HEK293 (cell line): ENCODE measurements at regions not wholly inside any gene's neighbourhood (a gene's known extent, or its start where the extent isn't known, plus 50 kb on each side); places are given as distances from the start of the nearest gene placed in this dataset.

ENCODE experiments used
- CTCF ChIA-PET: fragments of 350-600 bp; formaldehyde crosslinking; extraction: SDS; loops from one replicate; lab custom pipeline; 2021; ENCODE audit warnings: antibody characterized with exemption; lab: Yijun Ruan, JAX
- POLR2A ChIA-PET: fragments of 300-600 bp; formaldehyde crosslinking; extraction: SDS; loops from one replicate; lab custom pipeline; 2020; ENCODE audit warnings: antibody characterized with exemption, inconsistent platforms; lab: Yijun Ruan, JAX
- H3K27ac ChIP-seq: fragments of 200-500 bp; sonication (Bioruptor generic); 2 replicates; pipeline ENCODE4 v1.5.1; 2014; ENCODE audit warnings: low read depth, low read length, control low read depth, inconsistent platforms; ENCODE audit errors: extremely low read depth
- H3K36me3 ChIP-seq, 2 experiments: fragments of 200-500 bp in 1 of 2; sonication (Bioruptor generic) in 1 of 2; 1 replicate in 1 of 2; 2 replicates in 1 of 2; pipeline ENCODE4 v1.5.1; 2014 to 2017; ENCODE audit warnings: inconsistent platforms in 2 of 2, low read length in 2 of 2; ENCODE audit not compliant: control insufficient read depth in 2 of 2, insufficient read depth in 1 of 2
- H3K4me1 ChIP-seq: fragments of 200-500 bp; sonication (Bioruptor generic); 2 replicates; pipeline ENCODE4 v1.5.1; 2014; ENCODE audit warnings: mild to moderate bottlenecking, low read length, inconsistent platforms; ENCODE audit not compliant: control insufficient read depth, insufficient read depth
- H3K4me3 ChIP-seq: 2 replicates; pipeline ENCODE4 v1.5.1; 2011; ENCODE audit warnings: low read depth, mild to moderate bottlenecking, control low read depth, low read length, moderate library complexity
- H3K9me3 ChIP-seq: fragments of 200-500 bp; sonication (Bioruptor generic); 2 replicates; pipeline ENCODE4 v1.5.1; 2014; ENCODE audit warnings: low read depth, low read length, inconsistent platforms; ENCODE audit not compliant: control insufficient read depth, insufficient read depth
- HOXC10 ChIP-seq: sonication (generic); formaldehyde crosslinking; IDR thresholded peaks from 2 replicates; pipeline ENCODE4 v1.8.1; 2023; ENCODE audit warnings: mild to moderate bottlenecking, missing genetic modification reagents
- KLF1 ChIP-seq: fragments of 450-650 bp; formaldehyde crosslinking; IDR thresholded peaks from 2 replicates; pipeline ENCODE4 v1.5.1; 2016; ENCODE audit warnings: missing biosample characterization, missing genetic modification characterization
- PRDM2 ChIP-seq: fragments of 450-650 bp; formaldehyde crosslinking; IDR thresholded peaks from 2 replicates; pipeline ENCODE4 v1.5.1; 2016; ENCODE audit warnings: missing biosample characterization, missing genetic modification characterization, borderline replicate concordance
- REST ChIP-seq: fragments of 450-650 bp; formaldehyde crosslinking; IDR thresholded peaks from 2 replicates; pipeline ENCODE4 v1.5.1; 2016; ENCODE audit warnings: missing biosample characterization, missing genetic modification characterization
- SP2 ChIP-seq: fragments of 450-650 bp; formaldehyde crosslinking; IDR thresholded peaks from 2 replicates; pipeline ENCODE4 v1.5.1; 2016; ENCODE audit warnings: missing biosample characterization, missing genetic modification characterization
- YY2 ChIP-seq: fragments of 450-650 bp; formaldehyde crosslinking; IDR thresholded peaks from 2 replicates; pipeline ENCODE4 v1.5.1; 2016; ENCODE audit warnings: missing biosample characterization, missing genetic modification characterization
- ZNF112 ChIP-seq: fragments of 450-650 bp; formaldehyde crosslinking; IDR thresholded peaks from 2 replicates; pipeline ENCODE4 v1.5.0; 2017; ENCODE audit warnings: missing biosample characterization, missing genetic modification characterization
- ZNF121 ChIP-seq: fragments of 450-650 bp; formaldehyde crosslinking; IDR thresholded peaks from 2 replicates; pipeline ENCODE4 v1.5.1; 2016; ENCODE audit warnings: missing biosample characterization, missing genetic modification characterization
- ZNF146 ChIP-seq: fragments of 450-650 bp; formaldehyde crosslinking; IDR thresholded peaks from 2 replicates; pipeline ENCODE4 v1.5.1; 2016; ENCODE audit warnings: missing biosample characterization, missing genetic modification characterization
- ZNF174 ChIP-seq: fragments of 450-650 bp; formaldehyde crosslinking; IDR thresholded peaks from 2 replicates; pipeline ENCODE4 v1.5.0; 2017; ENCODE audit warnings: missing biosample characterization, mild to moderate bottlenecking, missing genetic modification characterization
- ZNF354C ChIP-seq: fragments of 450-650 bp; formaldehyde crosslinking; IDR thresholded peaks from 2 replicates; pipeline ENCODE4 v1.5.1; 2016; ENCODE audit warnings: missing biosample characterization, missing genetic modification characterization, low read depth, borderline replicate concordance
- ZNF488 ChIP-seq: fragments of 450-650 bp; formaldehyde crosslinking; IDR thresholded peaks from 2 replicates; pipeline ENCODE4 v1.5.1; 2016; ENCODE audit warnings: missing biosample characterization, missing genetic modification characterization
- ZNF549 ChIP-seq: fragments of 450-650 bp; IDR thresholded peaks from 2 replicates; pipeline ENCODE4 v1.5.1; 2018; ENCODE audit warnings: missing biosample characterization, missing genetic modification characterization, mild to moderate bottlenecking, inconsistent platforms, moderate library complexity
- ZNF600 ChIP-seq: fragments of 450-650 bp; formaldehyde crosslinking; IDR thresholded peaks from 2 replicates; pipeline ENCODE4 v1.5.1; 2016; ENCODE audit warnings: missing biosample characterization, missing genetic modification characterization
- ZNF621 ChIP-seq: fragments of 450-650 bp; formaldehyde crosslinking; IDR thresholded peaks from 2 replicates; pipeline ENCODE4 v1.5.1; 2017; ENCODE audit warnings: missing biosample characterization, missing genetic modification characterization
- ZNF692 ChIP-seq: fragments of 450-650 bp; formaldehyde crosslinking; IDR thresholded peaks from 2 replicates; pipeline ENCODE4 v1.5.1; 2016; ENCODE audit warnings: missing biosample characterization, missing genetic modification characterization
- ZNF768 ChIP-seq: fragments of 450-650 bp; formaldehyde crosslinking; IDR thresholded peaks from 2 replicates; pipeline ENCODE4 v1.5.1; 2018; ENCODE audit warnings: missing biosample characterization, mild to moderate bottlenecking, missing genetic modification characterization
- ZNF791 ChIP-seq: fragments of 450-650 bp; formaldehyde crosslinking; IDR thresholded peaks from 2 replicates; pipeline ENCODE4 v1.5.1; 2016; ENCODE audit warnings: missing biosample characterization, missing genetic modification characterization
- ZNF837 ChIP-seq: fragments of 450-650 bp; formaldehyde crosslinking; IDR thresholded peaks from 2 replicates; pipeline ENCODE4 v1.5.1; 2016; ENCODE audit warnings: missing biosample characterization, missing genetic modification characterization
- ZSCAN16 ChIP-seq: fragments of 450-650 bp; formaldehyde crosslinking; IDR thresholded peaks from 2 replicates; pipeline ENCODE4 v1.5.1; 2016; ENCODE audit warnings: missing biosample characterization, missing genetic modification characterization

- ChIA-PET CTCF (interaction anchor here (0.9 kb wide), 1 partner anchor 102 kb away, joined by 3 read pairs; no protein-coding TSS in a partner anchor), POLR2A (interaction anchor here (0.6 kb wide), 1 partner anchor 80 kb away, joined by 5 read pairs; no protein-coding TSS in a partner anchor)
Observed at GRCh38 chr6:90368601-90369000, 72.0 kb upstream of the BACH2 start.

GRCh38 chr6:90368001-90368400 is 71.4 kb upstream of the BACH2 start:
- Histone ChIP-seq H3K36me3 (no peaks in the 10 kb centered on the region), H3K9me3 (no peaks in the 10 kb centered on the region), H3K4me3 (no peak overlapping the region), H3K27ac (no peak overlapping the region), H3K4me1 (peaks cover 10% of the 10 kb centered on the region; the same call in 1 of the 2 replicates)
- TF ChIP-seq ZNF600 (tag by site-specific recombination) (no peak), ZNF174 (no peak), ZNF146 (tag by site-specific recombination) (no peak), ZNF121 (tag by site-specific recombination) (no peak), ZNF791 (tag by site-specific recombination) (no peak), REST (tag by site-specific recombination) (no peak), SP2 (tag by site-specific recombination) (no peak), KLF1 (no peak), PRDM2 (tag by site-specific recombination) (no peak), ZNF112 (tag by site-specific recombination) (no peak), ZNF837 (tag by site-specific recombination) (no peak), ZNF354C (tag by site-specific recombination) (no peak), ZNF621 (tag by site-specific recombination) (no peak)
- CTCF ChIA-PET: interaction anchor here (0.6 to 1.2 kb wide), 4 partner anchors 25 to 102 kb away, joined by 3 to 4 read pairs (median 3); no protein-coding TSS in a partner anchor
- POLR2A ChIA-PET: no interaction called here

More at GRCh38 chr6:90368601-90369000, 72.0 kb upstream of the BACH2 start:
- no peaks in the 10 kb centered on the region for H3K36me3 ChIP-seq
- H3K27ac ChIP-seq: 0 out of 2 replicates have a peak overlapping the region, but pooled peaks have one; percentile 11
- no peak overlapping the region for H3K4me3 ChIP-seq
- no peak for TF ChIP-seq ZNF549 (tag by site-specific recombination)
- TF ChIP-seq YY2 (tag by site-specific recombination): no peak
- TF ChIP-seq ZNF488 (tag by site-specific recombination): no peak
- no peak for TF ChIP-seq ZNF692 (tag by site-specific recombination)
- no peak for TF ChIP-seq ZSCAN16 (tag by site-specific recombination)
- no peak for TF ChIP-seq HOXC10 (CRISPR knock-in tag)
- no peak for TF ChIP-seq ZNF768
- TF ChIP-seq, all 188 proteins: peak for 0
- H3K4me1 ChIP-seq: peaks cover 10% of the 10 kb centered on the region; the same call in 1 of the 2 replicates
- H3K9me3 ChIP-seq: no peaks in the 10 kb centered on the region
